Neural cell (in vitro differentiated cells): ENCODE measurements at regions not wholly inside any gene's neighbourhood (a gene's known extent, or its start where the extent isn't known, plus 50 kb on each side); places are given as distances from the start of the nearest gene placed in this dataset.

Experiments
- CTCF ChIP-seq: fragments of 450-650 bp; IDR thresholded peaks from 2 replicates; pipeline ENCODE4 v1.5.1; 2014; ENCODE audit warnings: antibody characterized with exemption, mild to moderate bottlenecking, moderate library complexity; ENCODE audit not compliant: poor library complexity, severe bottlenecking
- EZH2 ChIP-seq: fragments of 200-600, 300-800 bp; shearing (Covaris generic), sonication (generic); IDR thresholded peaks from 2 replicates; pipeline ENCODE4 v1.6.1; 2014; ENCODE audit warnings: antibody characterized with exemption, low read length, borderline replicate concordance, mild to moderate bottlenecking; ENCODE audit not compliant: insufficient read depth, poor library complexity, severe bottlenecking
- RAD21 ChIP-seq: fragments of 450-650 bp; conservative IDR thresholded peaks from 2 replicates; pipeline ENCODE4 v1.6.1; 2014; ENCODE audit warnings: antibody characterized with exemption, mild to moderate bottlenecking, moderate library complexity
- REST ChIP-seq: IDR thresholded peaks from 2 replicates; pipeline ENCODE4 v1.6.1; 2012; ENCODE audit warnings: borderline replicate concordance
- SMC3 ChIP-seq: fragments of 450-650 bp; conservative IDR thresholded peaks from 2 replicates; pipeline ENCODE4 v1.6.1; 2014; ENCODE audit warnings: antibody characterized with exemption, mild to moderate bottlenecking, moderate library complexity; ENCODE audit not compliant: poor library complexity

GRCh38 chr2:122873951-122874350, 1118.5 kb downstream of the TSN start:
- TF ChIP-seq CTCF = no peak
- TF ChIP-seq EZH2 = no peak
- no peak for TF ChIP-seq SMC3
- TF ChIP-seq RAD21 = no peak
- no peak for TF ChIP-seq REST
